ENCODE measurements at regions not wholly inside any gene's neighbourhood (a gene's known extent, or its start where the extent isn't known, plus 50 kb on each side); places are given as distances from the start of the nearest gene placed in this dataset.

DNA sequence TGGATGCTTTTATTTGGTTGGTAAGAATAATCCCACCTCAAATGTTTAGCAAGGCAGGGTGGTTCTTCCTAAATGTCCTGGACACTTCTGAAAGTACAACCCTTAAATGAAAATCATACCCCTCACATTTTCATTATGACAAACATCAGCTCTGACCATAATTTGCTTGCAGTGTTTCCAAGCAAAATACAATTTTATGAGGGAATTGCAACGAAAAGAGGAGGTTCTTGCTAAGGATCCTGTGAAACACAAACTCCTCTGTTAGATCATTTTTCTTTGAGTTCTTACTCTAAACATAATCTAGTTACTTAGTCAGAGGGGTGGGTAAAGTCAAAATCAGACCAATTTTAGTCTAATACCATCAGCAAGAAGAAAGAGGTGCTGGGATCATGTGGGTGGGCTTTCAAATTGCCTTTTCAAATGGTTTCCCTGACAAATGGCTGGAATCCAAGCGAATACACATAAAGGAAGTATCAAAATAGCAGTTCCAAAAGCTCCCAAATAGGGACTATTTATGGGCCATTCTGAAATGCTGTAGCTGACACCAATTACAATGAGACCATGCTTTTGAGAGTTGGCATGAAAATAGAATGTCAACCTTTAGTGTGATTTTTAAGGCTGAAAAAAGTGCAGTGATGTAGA lies 164.9 kb upstream of the INHBA start:
- Mint-ChIP-seq H3K9me3 (ENCODE audit: unreplicated experiment) (peaks cover 14% of the 10 kb centered on the region), H3K4me1 (ENCODE audit: unreplicated experiment) (peaks cover 15% of the 10 kb centered on the region), H3K27me3 (ENCODE audit: unreplicated experiment) (no peaks in the 10 kb centered on the region), H3K27ac (ENCODE audit: unreplicated experiment) (no peak overlapping the region), H3K36me3 (ENCODE audit: unreplicated experiment) (peaks cover 6% of the 10 kb centered on the region), H3K4me3 (ENCODE audit: unreplicated experiment) (no peak overlapping the region)
- no peak for DNase-seq (ENCODE audit: extremely low spot score, unreplicated experiment)
- TF ChIP-seq, protein P1, sequence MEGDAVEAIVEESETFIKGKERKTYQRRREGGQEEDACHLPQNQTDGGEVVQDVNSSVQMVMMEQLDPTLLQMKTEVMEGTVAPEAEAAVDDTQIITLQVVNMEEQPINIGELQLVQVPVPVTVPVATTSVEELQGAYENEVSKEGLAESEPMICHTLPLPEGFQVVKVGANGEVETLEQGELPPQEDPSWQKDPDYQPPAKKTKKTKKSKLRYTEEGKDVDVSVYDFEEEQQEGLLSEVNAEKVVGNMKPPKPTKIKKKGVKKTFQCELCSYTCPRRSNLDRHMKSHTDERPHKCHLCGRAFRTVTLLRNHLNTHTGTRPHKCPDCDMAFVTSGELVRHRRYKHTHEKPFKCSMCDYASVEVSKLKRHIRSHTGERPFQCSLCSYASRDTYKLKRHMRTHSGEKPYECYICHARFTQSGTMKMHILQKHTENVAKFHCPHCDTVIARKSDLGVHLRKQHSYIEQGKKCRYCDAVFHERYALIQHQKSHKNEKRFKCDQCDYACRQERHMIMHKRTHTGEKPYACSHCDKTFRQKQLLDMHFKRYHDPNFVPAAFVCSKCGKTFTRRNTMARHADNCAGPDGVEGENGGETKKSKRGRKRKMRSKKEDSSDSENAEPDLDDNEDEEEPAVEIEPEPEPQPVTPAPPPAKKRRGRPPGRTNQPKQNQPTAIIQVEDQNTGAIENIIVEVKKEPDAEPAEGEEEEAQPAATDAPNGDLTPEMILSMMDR (IDR thresholded peaks at IDR 0.05), result no peak

DNA sequence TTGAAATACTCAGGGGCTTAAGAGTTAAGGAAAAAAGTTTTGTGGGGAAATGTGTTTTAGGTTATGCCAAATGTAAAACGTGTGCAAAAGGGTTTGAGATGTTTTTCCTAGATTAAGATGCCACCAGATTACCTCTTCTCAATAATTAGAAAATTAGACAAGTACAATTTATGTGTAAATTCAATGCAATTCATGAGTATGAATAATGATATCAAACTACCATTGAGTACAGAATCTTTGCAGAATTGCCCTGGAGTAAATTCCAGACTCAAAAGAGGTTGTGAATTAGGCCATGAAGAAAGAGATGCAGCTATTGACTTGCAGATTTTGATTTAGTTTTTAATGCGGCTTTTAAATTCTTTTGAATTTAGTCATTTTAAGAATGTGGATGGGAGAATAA lies 159.4 kb upstream of the INHBA start:
- Mint-ChIP-seq H3K27ac (ENCODE audit: unreplicated experiment) (no peak overlapping the region), H3K36me3 (ENCODE audit: unreplicated experiment) (peaks cover 6% of the 10 kb centered on the region), H3K27me3 (ENCODE audit: unreplicated experiment) (no peaks in the 10 kb centered on the region), H3K4me1 (ENCODE audit: unreplicated experiment) (peaks cover 23% of the 10 kb centered on the region), H3K4me3 (ENCODE audit: unreplicated experiment) (no peak overlapping the region), H3K9me3 (ENCODE audit: unreplicated experiment) (peaks cover 14% of the 10 kb centered on the region)
- TF ChIP-seq, protein P1 (IDR thresholded peaks at IDR 0.05), result no peak
- no peak for DNase-seq (ENCODE audit: extremely low spot score, unreplicated experiment)

DNA sequence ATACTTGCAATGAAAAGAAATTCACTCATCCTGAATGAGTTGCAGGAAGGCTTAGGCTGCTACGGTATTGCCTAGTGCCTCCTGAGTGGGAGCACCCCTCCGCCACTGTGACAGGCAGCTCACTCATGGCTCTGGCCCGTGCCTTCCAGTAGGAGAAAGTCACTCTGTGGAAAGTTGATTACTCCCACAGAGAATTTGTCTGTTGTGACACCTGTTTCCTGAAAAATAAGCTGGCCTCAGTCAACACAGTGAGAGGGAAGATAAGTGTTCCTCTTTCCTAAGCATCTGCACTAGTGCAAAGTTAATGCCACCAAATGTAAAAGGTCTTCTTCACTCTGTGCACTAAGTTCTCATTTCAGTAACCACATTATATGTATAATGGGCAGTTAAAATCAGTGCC lies 158.8 kb upstream of the INHBA start:
- no peak for DNase-seq (ENCODE audit: extremely low spot score, unreplicated experiment)
- TF ChIP-seq, protein P1 (IDR thresholded peaks at IDR 0.05), result no peak
- Mint-ChIP-seq H3K27me3 (ENCODE audit: unreplicated experiment) (no peaks in the 10 kb centered on the region), H3K27ac (ENCODE audit: unreplicated experiment) (no peak overlapping the region), H3K4me1 (ENCODE audit: unreplicated experiment) (peaks cover 23% of the 10 kb centered on the region), H3K36me3 (ENCODE audit: unreplicated experiment) (peaks cover 6% of the 10 kb centered on the region), H3K4me3 (ENCODE audit: unreplicated experiment) (no peak overlapping the region), H3K9me3 (ENCODE audit: unreplicated experiment) (peaks cover 11% of the 10 kb centered on the region)

DNA sequence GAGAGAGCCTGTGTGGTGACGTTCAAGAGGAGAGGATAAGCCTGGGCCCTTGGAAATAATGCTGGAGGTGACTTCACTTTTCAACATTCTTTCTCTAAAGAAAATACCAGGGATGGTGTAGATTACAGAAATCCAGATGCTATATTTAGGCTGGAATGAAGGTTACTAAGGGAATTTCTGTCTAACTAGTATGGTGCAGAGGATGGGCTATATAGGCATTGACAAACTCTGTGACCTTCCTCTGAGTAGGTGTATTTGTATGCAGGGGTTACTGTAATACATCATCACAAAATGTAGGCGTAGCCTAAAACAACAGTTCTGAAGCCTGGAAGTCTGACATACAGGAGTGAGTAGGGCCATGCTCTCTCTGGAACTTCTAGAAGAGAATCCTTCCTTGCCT lies 155.3 kb upstream of the INHBA start:
- Mint-ChIP-seq H3K27me3 (ENCODE audit: unreplicated experiment) (no peaks in the 10 kb centered on the region), H3K27ac (ENCODE audit: unreplicated experiment) (no peak overlapping the region), H3K4me3 (ENCODE audit: unreplicated experiment) (no peak overlapping the region), H3K9me3 (ENCODE audit: unreplicated experiment) (no peaks in the 10 kb centered on the region), H3K4me1 (ENCODE audit: unreplicated experiment) (peaks cover 19% of the 10 kb centered on the region), H3K36me3 (ENCODE audit: unreplicated experiment) (no peaks in the 10 kb centered on the region)
- TF ChIP-seq, protein P1 (IDR thresholded peaks at IDR 0.05), result no peak
- no peak for DNase-seq (ENCODE audit: extremely low spot score, unreplicated experiment)

DNA sequence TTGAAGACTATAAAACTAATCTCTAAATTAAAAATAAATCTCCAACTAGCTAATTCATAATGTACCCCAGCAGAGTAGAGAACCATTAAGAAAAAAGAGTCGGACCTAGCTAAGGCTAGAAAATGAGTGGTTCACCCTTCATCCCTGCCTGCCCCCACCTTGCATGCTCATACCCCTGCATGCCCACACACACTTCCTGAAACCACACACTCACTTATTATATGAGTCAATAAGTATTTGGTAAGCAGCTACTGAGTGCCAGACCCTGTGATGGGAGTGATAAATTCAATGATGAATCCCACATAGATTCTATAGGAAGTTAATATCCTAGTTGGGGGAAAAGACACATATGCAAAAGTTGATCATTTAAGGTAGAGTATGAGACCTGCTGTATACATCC lies 152.9 kb upstream of the INHBA start:
- no peaks in the 10 kb centered on the region for H3K36me3 Mint-ChIP-seq (ENCODE audit: unreplicated experiment)
- H3K27me3 Mint-ChIP-seq (ENCODE audit: unreplicated experiment), result no peaks in the 10 kb centered on the region
- TF ChIP-seq, protein P1 (IDR thresholded peaks at IDR 0.05), result no peak
- no peak overlapping the region for H3K4me3 Mint-ChIP-seq (ENCODE audit: unreplicated experiment)
- peaks cover 3% of the 10 kb centered on the region for H3K9me3 Mint-ChIP-seq (ENCODE audit: unreplicated experiment)
- no peak for DNase-seq (ENCODE audit: extremely low spot score, unreplicated experiment)
- H3K27ac Mint-ChIP-seq (ENCODE audit: unreplicated experiment), result no peak overlapping the region
- peaks cover 9% of the 10 kb centered on the region for H3K4me1 Mint-ChIP-seq (ENCODE audit: unreplicated experiment)

Measured in osteocyte (in vitro differentiated cells).